ENCODE measurements at regions not wholly inside any gene's neighbourhood (a gene's known extent, or its start where the extent isn't known, plus 50 kb on each side); places are given as distances from the start of the nearest gene placed in this dataset.

DNA sequence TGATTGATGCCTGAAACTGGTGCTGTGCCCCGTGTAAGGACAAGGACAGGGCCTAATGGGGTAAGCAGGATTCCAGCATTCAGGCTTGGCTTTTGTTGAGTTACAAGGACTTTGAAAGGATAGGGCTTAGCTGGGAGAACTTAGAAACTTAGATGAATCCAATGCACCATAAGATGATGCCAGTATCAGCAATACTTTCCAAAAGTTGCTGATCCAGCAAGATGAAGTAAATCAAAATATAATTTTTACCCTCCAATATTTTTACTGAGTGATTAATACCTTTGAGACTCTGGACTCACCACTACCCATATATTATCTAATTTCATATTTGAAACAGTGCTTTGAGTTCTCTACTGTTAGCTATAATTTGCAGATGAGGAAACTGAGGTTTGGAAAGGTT is 354.5 kb upstream of the ATP5MC3 start:
- ChIA-PET POLR2A (no interaction called here), CTCF (no interaction called here)
- WGBS (ENCODE audit: insufficient coverage), result no CpG with 5 or more reads among the region's 1 CpG

DNA sequence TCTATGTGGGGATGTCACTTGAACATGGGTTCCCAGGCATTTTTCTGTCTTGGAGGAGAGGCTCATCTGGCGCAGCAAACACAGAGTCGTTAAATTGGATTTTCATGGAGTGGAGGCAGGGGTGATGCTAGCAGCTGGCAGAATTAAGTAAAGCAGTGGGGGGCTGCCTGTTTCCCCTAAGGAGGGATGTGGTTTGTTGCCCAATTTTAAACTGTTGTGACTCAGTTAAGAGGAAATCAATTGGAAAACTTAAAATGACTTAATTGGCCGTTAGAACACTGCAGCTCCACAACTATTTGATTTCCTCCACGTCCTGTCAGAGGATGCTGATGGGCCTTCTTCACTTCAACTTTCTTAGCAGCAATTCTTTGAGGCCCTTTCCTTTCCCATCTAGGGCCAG is 354.1 kb upstream of the ATP5MC3 start:
- H3K4me1 ChIP-seq (ENCODE audit: control extremely low read depth in 1 of 4, control insufficient read depth in 4 of 4, insufficient read depth in 4 of 4, low read length in 3 of 4), result no peaks in the 10 kb centered on the region
- no peaks in the 10 kb centered on the region for H3K27me3 ChIP-seq (replicated peaks in 2 of 5; ENCODE audit: control insufficient read depth in 4 of 5, insufficient read depth in 5 of 5, low read length in 4 of 5)
- ChIA-PET POLR2A (no interaction called here), CTCF (no interaction called here)
- no peak overlapping the region for H3K27ac ChIP-seq (ENCODE audit: insufficient read depth in 1 of 2, low read depth in 1 of 2, low read length in 2 of 2, poor library complexity in 1 of 2, severe bottlenecking in 2 of 2)
- DNase-seq, result no peak
- H3K36me3 ChIP-seq (ENCODE audit: control insufficient read depth in 4 of 4, insufficient read depth in 4 of 4, low read length in 3 of 4), result no peaks in the 10 kb centered on the region
- 80% methylated on average over 4 of the region's 4 CpGs for WGBS (ENCODE audit: insufficient coverage)
- no peak overlapping the region for H3K4me3 ChIP-seq (ENCODE audit: control insufficient read depth in 1 of 7, extremely low read depth in 1 of 7, insufficient read depth in 4 of 7, low read depth in 2 of 7, low read length in 6 of 7)
- H3K9me3 ChIP-seq (ENCODE audit: control extremely low read depth in 1 of 5, control insufficient read depth in 4 of 5, insufficient read depth in 2 of 5, low read depth in 1 of 5, low read length in 4 of 5), result no peaks in the 10 kb centered on the region

More for the DNA sequence above, 354.5 kb upstream of the ATP5MC3 start:
- H3K27me3 ChIP-seq (replicated peaks in 2 of 5; ENCODE audit: control insufficient read depth in 4 of 5, insufficient read depth in 5 of 5, low read length in 4 of 5), result no peaks in the 10 kb centered on the region
- H3K4me3 ChIP-seq (ENCODE audit: control insufficient read depth in 1 of 7, extremely low read depth in 1 of 7, insufficient read depth in 4 of 7, low read depth in 2 of 7, low read length in 6 of 7), result no peak overlapping the region
- no peak for DNase-seq
- no peak overlapping the region for H3K27ac ChIP-seq (ENCODE audit: insufficient read depth in 1 of 2, low read depth in 1 of 2, low read length in 2 of 2, poor library complexity in 1 of 2, severe bottlenecking in 2 of 2)
- H3K4me1 ChIP-seq (ENCODE audit: control extremely low read depth in 1 of 4, control insufficient read depth in 4 of 4, insufficient read depth in 4 of 4, low read length in 3 of 4), result no peaks in the 10 kb centered on the region
- H3K9me3 ChIP-seq (ENCODE audit: control extremely low read depth in 1 of 5, control insufficient read depth in 4 of 5, insufficient read depth in 2 of 5, low read depth in 1 of 5, low read length in 4 of 5), result no peaks in the 10 kb centered on the region
- no peaks in the 10 kb centered on the region for H3K36me3 ChIP-seq (ENCODE audit: control insufficient read depth in 4 of 4, insufficient read depth in 4 of 4, low read length in 3 of 4)

- no peak overlapping the region for H3K4me3 ChIP-seq (ENCODE audit: control insufficient read depth in 1 of 7, extremely low read depth in 1 of 7, insufficient read depth in 4 of 7, low read depth in 2 of 7, low read length in 6 of 7)
- H3K27me3 ChIP-seq (replicated peaks in 2 of 5; ENCODE audit: control insufficient read depth in 4 of 5, insufficient read depth in 5 of 5, low read length in 4 of 5), result peaks cover 0 to 2% (median 0%) of the 10 kb centered on the region in 5 experiments
- H3K4me1 ChIP-seq (ENCODE audit: control extremely low read depth in 1 of 4, control insufficient read depth in 4 of 4, insufficient read depth in 4 of 4, low read length in 3 of 4), result no peaks in the 10 kb centered on the region
- POLR2A ChIA-PET, result no interaction called here
- DNase-seq, result no peak
- CTCF ChIA-PET, result no interaction called here
- WGBS (ENCODE audit: insufficient coverage), result no CpG with 5 or more reads among the region's 1 CpG
- no peaks in the 10 kb centered on the region for H3K36me3 ChIP-seq (ENCODE audit: control insufficient read depth in 4 of 4, insufficient read depth in 4 of 4, low read length in 3 of 4)
- H3K9me3 ChIP-seq (ENCODE audit: control extremely low read depth in 1 of 5, control insufficient read depth in 4 of 5, insufficient read depth in 2 of 5, low read depth in 1 of 5, low read length in 4 of 5), result no peaks in the 10 kb centered on the region
- no peak overlapping the region for H3K27ac ChIP-seq (ENCODE audit: insufficient read depth in 1 of 2, low read depth in 1 of 2, low read length in 2 of 2, poor library complexity in 1 of 2, severe bottlenecking in 2 of 2)
Observed at GRCh38 chr2:175525975-175526374, 344.5 kb upstream of the ATP5MC3 start.

DNA sequence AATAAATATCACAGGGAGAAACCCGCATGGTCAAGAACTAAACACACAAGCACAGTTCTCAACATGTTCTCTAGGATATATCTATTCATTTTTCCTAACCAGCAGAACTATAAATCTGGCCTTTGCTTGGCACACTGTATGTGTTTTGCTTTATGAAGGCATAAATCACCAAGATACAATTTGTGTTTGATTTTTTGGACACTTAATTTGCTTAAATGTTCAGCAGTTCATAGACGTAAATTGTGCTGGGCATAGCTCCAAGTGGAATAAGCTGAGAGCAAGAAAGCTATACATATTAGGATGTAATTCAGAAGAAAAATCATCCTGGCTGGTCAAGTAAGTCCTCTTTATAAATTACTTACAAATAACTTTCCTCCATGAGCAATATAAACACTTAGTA is 341.5 kb upstream of the ATP5MC3 start:
- peaks cover 0 to 2% (median 0%) of the 10 kb centered on the region in 5 experiments for H3K27me3 ChIP-seq (replicated peaks in 2 of 5; ENCODE audit: control insufficient read depth in 4 of 5, insufficient read depth in 5 of 5, low read length in 4 of 5)
- ChIA-PET POLR2A (no interaction called here), CTCF (no interaction called here)
- no peaks in the 10 kb centered on the region for H3K4me1 ChIP-seq (ENCODE audit: control extremely low read depth in 1 of 4, control insufficient read depth in 4 of 4, insufficient read depth in 4 of 4, low read length in 3 of 4)
- no CpG with 5 or more reads among the region's 2 CpGs for WGBS (ENCODE audit: insufficient coverage)
- no peak for DNase-seq
- H3K36me3 ChIP-seq (ENCODE audit: control insufficient read depth in 4 of 4, insufficient read depth in 4 of 4, low read length in 3 of 4), result no peaks in the 10 kb centered on the region
- no peaks in the 10 kb centered on the region for H3K9me3 ChIP-seq (ENCODE audit: control extremely low read depth in 1 of 5, control insufficient read depth in 4 of 5, insufficient read depth in 2 of 5, low read depth in 1 of 5, low read length in 4 of 5)
- no peak overlapping the region for H3K4me3 ChIP-seq (ENCODE audit: control insufficient read depth in 1 of 7, extremely low read depth in 1 of 7, insufficient read depth in 4 of 7, low read depth in 2 of 7, low read length in 6 of 7)
- no peak overlapping the region for H3K27ac ChIP-seq (ENCODE audit: insufficient read depth in 1 of 2, low read depth in 1 of 2, low read length in 2 of 2, poor library complexity in 1 of 2, severe bottlenecking in 2 of 2)

DNA sequence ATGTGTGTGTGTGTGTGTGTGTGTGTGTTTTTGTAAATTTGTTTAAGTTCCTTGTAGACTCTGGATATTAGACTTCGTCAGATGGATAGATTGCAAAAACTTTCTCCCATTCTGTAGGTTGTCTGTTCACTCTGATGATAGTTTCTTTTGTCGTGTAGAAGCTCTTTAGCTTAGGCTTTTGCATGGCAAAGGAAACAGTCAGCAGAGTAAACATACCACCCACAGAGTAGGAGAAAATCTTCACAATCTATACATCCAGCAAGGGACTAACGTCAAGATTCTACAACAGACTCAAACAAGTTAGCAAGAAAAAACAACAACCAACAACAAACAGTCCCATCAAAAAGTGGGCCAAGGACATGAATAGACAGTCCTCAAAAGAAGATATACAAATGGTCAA is 336.7 kb upstream of the ATP5MC3 start:
- no peaks in the 10 kb centered on the region for H3K36me3 ChIP-seq (ENCODE audit: control insufficient read depth in 4 of 4, insufficient read depth in 4 of 4, low read length in 3 of 4)
- CTCF ChIA-PET, result no interaction called here
- no peak overlapping the region for H3K4me3 ChIP-seq (ENCODE audit: control insufficient read depth in 1 of 7, extremely low read depth in 1 of 7, insufficient read depth in 4 of 7, low read depth in 2 of 7, low read length in 6 of 7)
- H3K27me3 ChIP-seq (replicated peaks in 2 of 5; ENCODE audit: control insufficient read depth in 4 of 5, insufficient read depth in 5 of 5, low read length in 4 of 5), result peaks cover 0 to 2% (median 0%) of the 10 kb centered on the region in 5 experiments
- POLR2A ChIA-PET, result no interaction called here
- WGBS (ENCODE audit: insufficient coverage), result no CpG with 5 or more reads among the region's 3 CpGs
- no peak for DNase-seq
- no peaks in the 10 kb centered on the region for H3K4me1 ChIP-seq (ENCODE audit: control extremely low read depth in 1 of 4, control insufficient read depth in 4 of 4, insufficient read depth in 4 of 4, low read length in 3 of 4)
- no peak overlapping the region for H3K27ac ChIP-seq (ENCODE audit: insufficient read depth in 1 of 2, low read depth in 1 of 2, low read length in 2 of 2, poor library complexity in 1 of 2, severe bottlenecking in 2 of 2)
- no peaks in the 10 kb centered on the region for H3K9me3 ChIP-seq (ENCODE audit: control extremely low read depth in 1 of 5, control insufficient read depth in 4 of 5, insufficient read depth in 2 of 5, low read depth in 1 of 5, low read length in 4 of 5)

GRCh38 chr2:175516555-175516954 is 335.0 kb upstream of the ATP5MC3 start:
- CTCF ChIA-PET, result no interaction called here
- no peaks in the 10 kb centered on the region for H3K9me3 ChIP-seq (ENCODE audit: control extremely low read depth in 1 of 5, control insufficient read depth in 4 of 5, insufficient read depth in 2 of 5, low read depth in 1 of 5, low read length in 4 of 5)
- no peaks in the 10 kb centered on the region for H3K36me3 ChIP-seq (ENCODE audit: control insufficient read depth in 4 of 4, insufficient read depth in 4 of 4, low read length in 3 of 4)
- H3K4me1 ChIP-seq (ENCODE audit: control extremely low read depth in 1 of 4, control insufficient read depth in 4 of 4, insufficient read depth in 4 of 4, low read length in 3 of 4), result no peaks in the 10 kb centered on the region
- no peak for DNase-seq
- no peak overlapping the region for H3K4me3 ChIP-seq (ENCODE audit: control insufficient read depth in 1 of 7, extremely low read depth in 1 of 7, insufficient read depth in 4 of 7, low read depth in 2 of 7, low read length in 6 of 7)
- H3K27me3 ChIP-seq (replicated peaks in 2 of 5; ENCODE audit: control insufficient read depth in 4 of 5, insufficient read depth in 5 of 5, low read length in 4 of 5), result no peaks in the 10 kb centered on the region
- WGBS (ENCODE audit: insufficient coverage), result 95% methylated on average over 2 of the region's 2 CpGs
- POLR2A ChIA-PET, result no interaction called here
- no peak overlapping the region for H3K27ac ChIP-seq (ENCODE audit: insufficient read depth in 1 of 2, low read depth in 1 of 2, low read length in 2 of 2, poor library complexity in 1 of 2, severe bottlenecking in 2 of 2)

DNA sequence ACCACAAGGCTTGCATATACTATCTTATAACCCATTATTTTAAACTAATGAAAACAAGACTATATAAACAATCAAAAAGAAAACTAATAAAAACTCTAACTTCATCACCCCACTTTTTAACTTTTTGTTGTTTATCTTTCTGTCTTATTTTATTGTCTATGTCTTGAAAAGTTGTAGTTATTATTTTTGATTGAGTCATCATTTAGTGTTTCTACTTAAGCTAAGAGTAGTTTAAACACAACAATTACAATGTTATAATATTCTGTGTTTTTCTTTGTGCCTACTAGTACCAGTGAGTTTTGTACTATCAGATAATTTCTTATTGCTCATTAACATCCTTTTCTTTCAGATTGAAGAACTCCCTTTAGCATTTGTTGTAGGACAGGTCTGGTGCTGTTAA is 318.7 kb upstream of the ATP5MC3 start:
- DNase-seq, result no peak
- no peaks in the 10 kb centered on the region for H3K36me3 ChIP-seq (ENCODE audit: control insufficient read depth in 4 of 4, insufficient read depth in 4 of 4, low read length in 3 of 4)
- H3K27me3 ChIP-seq (replicated peaks in 2 of 5; ENCODE audit: control insufficient read depth in 4 of 5, insufficient read depth in 5 of 5, low read length in 4 of 5), result peaks cover 0 to 3% (median 0%) of the 10 kb centered on the region in 5 experiments
- no peaks in the 10 kb centered on the region for H3K4me1 ChIP-seq (ENCODE audit: control extremely low read depth in 1 of 4, control insufficient read depth in 4 of 4, insufficient read depth in 4 of 4, low read length in 3 of 4)
- no peak overlapping the region for H3K4me3 ChIP-seq (ENCODE audit: control insufficient read depth in 1 of 7, extremely low read depth in 1 of 7, insufficient read depth in 4 of 7, low read depth in 2 of 7, low read length in 6 of 7)
- no peak overlapping the region for H3K27ac ChIP-seq (ENCODE audit: insufficient read depth in 1 of 2, low read depth in 1 of 2, low read length in 2 of 2, poor library complexity in 1 of 2, severe bottlenecking in 2 of 2)
- H3K9me3 ChIP-seq (ENCODE audit: control extremely low read depth in 1 of 5, control insufficient read depth in 4 of 5, insufficient read depth in 2 of 5, low read depth in 1 of 5, low read length in 4 of 5), result peaks cover 0 to 12% (median 3%) of the 10 kb centered on the region in 5 experiments
- ChIA-PET POLR2A (no interaction called here), CTCF (no interaction called here)
